H1 (cell line): ENCODE measurements at regions not wholly inside any gene's neighbourhood (a gene's known extent, or its start where the extent isn't known, plus 50 kb on each side); places are given as distances from the start of the nearest gene placed in this dataset.

Source experiments
- MAX ChIP-seq: IDR thresholded peaks from 2 replicates; pipeline ENCODE4 v1.6.1; 2012; ENCODE audit warnings: inconsistent platforms

GRCh38 chr10:130968511-130968910 is 343.0 kb downstream of the TCERG1L start (continued):
- TF ChIP-seq MAX, result no peak
